ENCODE measurements at regions not wholly inside any gene's neighbourhood (a gene's known extent, or its start where the extent isn't known, plus 50 kb on each side); places are given as distances from the start of the nearest gene placed in this dataset.

GRCh38 chr2:191555092-191555742, 122.7 kb upstream of the NABP1 start:
- no peak overlapping the region for H3K9ac ChIP-seq (ENCODE audit: insufficient read depth, low read length)
- no peak overlapping the region for H3K27ac ChIP-seq (ENCODE audit: insufficient read depth, low read length)
- no peaks in the 10 kb centered on the region for H3K36me3 ChIP-seq (ENCODE audit: control insufficient read depth, insufficient read depth, low read length)
- H4K20me1 ChIP-seq (ENCODE audit: control insufficient read depth, extremely low read depth, insufficient read depth, low read length): no peaks in the 10 kb centered on the region
- H3K4me1 ChIP-seq (ENCODE audit: control insufficient read depth, extremely low read depth, insufficient read depth, low read length): no peaks in the 10 kb centered on the region
- H3K9me3 ChIP-seq (ENCODE audit: control insufficient read depth, insufficient read depth, low read depth, low read length): no peaks in the 10 kb centered on the region
- peak overlapping the region; percentile 33 for H3K4me2 ChIP-seq (ENCODE audit: extremely low read depth, insufficient read depth, low read length)
- H3K27me3 ChIP-seq (ENCODE audit: control insufficient read depth, insufficient read depth, low read length): no peaks in the 10 kb centered on the region
- DNase-seq (ENCODE audit: low read depth in 2 of 2): peak; percentile 66 to 83
- H2AFZ ChIP-seq (ENCODE audit: low read length): no peak overlapping the region
- no peak overlapping the region for H3K4me3 ChIP-seq (replicated peaks in 1 of 4; ENCODE audit: control extremely low read depth in 1 of 4, insufficient read depth in 1 of 4, low read depth in 3 of 4, low read length in 4 of 4)
- TF ChIP-seq EZH2 (IDR thresholded peaks at IDR 0.05; ENCODE audit: low read length, missing control alignments): no peak
- TF ChIP-seq CTCF (conservative IDR thresholded peaks at IDR 0.05 in 1 of 2, IDR thresholded peaks at IDR 0.05 in 1 of 2; ENCODE audit: low read depth in 1 of 2, low read length in 2 of 2): peak; percentile 65 to 73
- H3K79me2 ChIP-seq (ENCODE audit: control insufficient read depth, insufficient read depth, low read length): no peaks in the 10 kb centered on the region

GRCh38 chr2:191556463-191556862, 121.5 kb upstream of the NABP1 start:
- no peaks in the 10 kb centered on the region for H3K36me3 ChIP-seq (ENCODE audit: control insufficient read depth, insufficient read depth, low read length)
- H2AFZ ChIP-seq (ENCODE audit: low read length): no peak overlapping the region
- no peaks in the 10 kb centered on the region for H3K27me3 ChIP-seq (ENCODE audit: control insufficient read depth, insufficient read depth, low read length)
- H3K27ac ChIP-seq (ENCODE audit: insufficient read depth, low read length): no peak overlapping the region
- H3K4me3 ChIP-seq (replicated peaks in 1 of 4; ENCODE audit: control extremely low read depth in 1 of 4, insufficient read depth in 1 of 4, low read depth in 3 of 4, low read length in 4 of 4): no peak overlapping the region
- no peak overlapping the region for H3K4me2 ChIP-seq (ENCODE audit: extremely low read depth, insufficient read depth, low read length)
- H4K20me1 ChIP-seq (ENCODE audit: control insufficient read depth, extremely low read depth, insufficient read depth, low read length): no peaks in the 10 kb centered on the region
- DNase-seq (ENCODE audit: low read depth in 2 of 2): no peak
- no peak overlapping the region for H3K9ac ChIP-seq (ENCODE audit: insufficient read depth, low read length)
- no peaks in the 10 kb centered on the region for H3K4me1 ChIP-seq (ENCODE audit: control insufficient read depth, extremely low read depth, insufficient read depth, low read length)
- no peaks in the 10 kb centered on the region for H3K9me3 ChIP-seq (ENCODE audit: control insufficient read depth, insufficient read depth, low read depth, low read length)
- no peak for TF ChIP-seq CTCF (conservative IDR thresholded peaks at IDR 0.05 in 1 of 2, IDR thresholded peaks at IDR 0.05 in 1 of 2; ENCODE audit: low read depth in 1 of 2, low read length in 2 of 2)
- TF ChIP-seq EZH2 (IDR thresholded peaks at IDR 0.05; ENCODE audit: low read length, missing control alignments): no peak
- H3K79me2 ChIP-seq (ENCODE audit: control insufficient read depth, insufficient read depth, low read length): no peaks in the 10 kb centered on the region

GRCh38 chr2:191557841-191558240, 120.1 kb upstream of the NABP1 start:
- H4K20me1 ChIP-seq (ENCODE audit: control insufficient read depth, extremely low read depth, insufficient read depth, low read length): no peaks in the 10 kb centered on the region
- no peak for DNase-seq (ENCODE audit: low read depth in 2 of 2)
- no peak overlapping the region for H2AFZ ChIP-seq (ENCODE audit: low read length)

More at GRCh38 chr2:191557841-191558240, 120.1 kb upstream of the NABP1 start:
- Histone ChIP-seq H3K79me2 (ENCODE audit: control insufficient read depth, insufficient read depth, low read length) (no peaks in the 10 kb centered on the region), H3K4me2 (ENCODE audit: extremely low read depth, insufficient read depth, low read length) (no peak overlapping the region), H3K9me3 (ENCODE audit: control insufficient read depth, insufficient read depth, low read depth, low read length) (no peaks in the 10 kb centered on the region), H3K4me3 (replicated peaks in 1 of 4; ENCODE audit: control extremely low read depth in 1 of 4, insufficient read depth in 1 of 4, low read depth in 3 of 4, low read length in 4 of 4) (no peak overlapping the region), H3K27ac (ENCODE audit: insufficient read depth, low read length) (no peak overlapping the region), H3K9ac (ENCODE audit: insufficient read depth, low read length) (no peak overlapping the region), H3K27me3 (ENCODE audit: control insufficient read depth, insufficient read depth, low read length) (no peaks in the 10 kb centered on the region), H3K4me1 (ENCODE audit: control insufficient read depth, extremely low read depth, insufficient read depth, low read length) (no peaks in the 10 kb centered on the region), H3K36me3 (ENCODE audit: control insufficient read depth, insufficient read depth, low read length) (no peaks in the 10 kb centered on the region)
- TF ChIP-seq EZH2 (IDR thresholded peaks at IDR 0.05; ENCODE audit: low read length, missing control alignments): no peak
- TF ChIP-seq CTCF (conservative IDR thresholded peaks at IDR 0.05 in 1 of 2, IDR thresholded peaks at IDR 0.05 in 1 of 2; ENCODE audit: low read depth in 1 of 2, low read length in 2 of 2): no peak
